ENCODE measurements at regions not wholly inside any gene's neighbourhood (a gene's known extent, or its start where the extent isn't known, plus 50 kb on each side); places are given as distances from the start of the nearest gene placed in this dataset.

GRCh38 chr13:29654843-29655547, 59.5 kb upstream of the SLC7A1 start:
- no peak for DNase-seq

- no peak for DNase-seq
These were observed 58.9 kb upstream of the SLC7A1 start for GRCh38 chr13:29654384-29654783.

GRCh38 chr13:29648760-29649159, 53.3 kb upstream of the SLC7A1 start:
- DNase-seq: no peak
